Endothelial cell (in vitro differentiated cells): ENCODE measurements at regions not wholly inside any gene's neighbourhood (a gene's known extent, or its start where the extent isn't known, plus 50 kb on each side); places are given as distances from the start of the nearest gene placed in this dataset.

ENCODE experiments used
- DNase-seq: peaks from one replicate; pipeline ENCODE4 v3.0.0; 2021; ENCODE audit warnings: low spot score
- H3K27ac Mint-ChIP-seq: one replicate; pipeline ENCODE4 v1.8.0; 2021; ENCODE audit warnings: mixed read lengths, inconsistent platforms; ENCODE audit not compliant: unreplicated experiment
- H3K27me3 Mint-ChIP-seq: one replicate; pipeline ENCODE4 v1.8.0; 2021; ENCODE audit warnings: mild to moderate bottlenecking, moderate library complexity, mixed read lengths, inconsistent platforms; ENCODE audit not compliant: unreplicated experiment
- H3K36me3 Mint-ChIP-seq: one replicate; pipeline ENCODE4 v1.8.0; 2021; ENCODE audit warnings: mild to moderate bottlenecking, low read depth, mixed read lengths, inconsistent platforms; ENCODE audit not compliant: unreplicated experiment
- H3K4me1 Mint-ChIP-seq: one replicate; pipeline ENCODE4 v1.8.0; 2021; ENCODE audit warnings: mild to moderate bottlenecking, mixed read lengths, inconsistent platforms; ENCODE audit not compliant: unreplicated experiment
- H3K4me3 Mint-ChIP-seq: one replicate; pipeline ENCODE4 v1.8.0; 2021; ENCODE audit warnings: mild to moderate bottlenecking, mixed read lengths, inconsistent platforms; ENCODE audit not compliant: unreplicated experiment
- H3K9me3 Mint-ChIP-seq: one replicate; pipeline ENCODE4 v1.8.0; 2021; ENCODE audit warnings: mixed read lengths, inconsistent platforms; ENCODE audit not compliant: unreplicated experiment
- CTCF ChIP-seq: fragments of 200-600 bp; sonication (generic); IDR thresholded peaks from one replicate; pipeline ENCODE4 v1.5.0; 2021; ENCODE audit warnings: antibody characterized with exemption; ENCODE audit not compliant: unreplicated experiment

GRCh38 chr9:117551171-117551570 is 136.3 kb upstream of the ASTN2 start:
- Mint-ChIP-seq H3K4me1 (peaks cover 11% of the 10 kb centered on the region), H3K27me3 (no peaks in the 10 kb centered on the region), H3K4me3 (no peak overlapping the region), H3K9me3 (no peaks in the 10 kb centered on the region), H3K36me3 (no peaks in the 10 kb centered on the region), H3K27ac (no peak overlapping the region)
- TF ChIP-seq CTCF, result no peak
- DNase-seq, result no peak

- no peak for DNase-seq
- Mint-ChIP-seq H3K36me3 (no peaks in the 10 kb centered on the region), H3K9me3 (no peaks in the 10 kb centered on the region), H3K4me3 (no peak overlapping the region), H3K27ac (no peak overlapping the region), H3K27me3 (no peaks in the 10 kb centered on the region), H3K4me1 (peaks cover 12% of the 10 kb centered on the region)
- TF ChIP-seq CTCF, result no peak
Measured at GRCh38 chr9:117549444-117549843, 134.6 kb upstream of the ASTN2 start.

GRCh38 chr9:117548556-117548955 is 133.7 kb upstream of the ASTN2 start:
- no peaks in the 10 kb centered on the region for H3K27me3 Mint-ChIP-seq

GRCh38 chr9:117547904-117548303 is 133.0 kb upstream of the ASTN2 start:
- no peak for DNase-seq
- Mint-ChIP-seq H3K9me3 (no peaks in the 10 kb centered on the region), H3K4me3 (no peak overlapping the region), H3K27me3 (no peaks in the 10 kb centered on the region), H3K27ac (no peak overlapping the region), H3K36me3 (no peaks in the 10 kb centered on the region), H3K4me1 (peaks cover 12% of the 10 kb centered on the region)
- TF ChIP-seq CTCF, result no peak

More at GRCh38 chr9:117548556-117548955, 133.7 kb upstream of the ASTN2 start:
- DNase-seq, result no peak
- H3K36me3 Mint-ChIP-seq, result no peaks in the 10 kb centered on the region
- H3K4me3 Mint-ChIP-seq, result no peak overlapping the region
- no peak overlapping the region for H3K27ac Mint-ChIP-seq
- peaks cover 12% of the 10 kb centered on the region for H3K4me1 Mint-ChIP-seq
- no peak for TF ChIP-seq CTCF
- no peaks in the 10 kb centered on the region for H3K9me3 Mint-ChIP-seq

GRCh38 chr9:117546894-117547678 is 132.2 kb upstream of the ASTN2 start:
- no peaks in the 10 kb centered on the region for H3K27me3 Mint-ChIP-seq
- no peaks in the 10 kb centered on the region for H3K9me3 Mint-ChIP-seq
- no peak for TF ChIP-seq CTCF

More at GRCh38 chr9:117546894-117547678, 132.2 kb upstream of the ASTN2 start:
- H3K27ac Mint-ChIP-seq, result peak overlapping the region; percentile 79
- no peak overlapping the region for H3K4me3 Mint-ChIP-seq
- DNase-seq, result peak; percentile 38
- H3K4me1 Mint-ChIP-seq, result peaks cover 12% of the 10 kb centered on the region
- no peaks in the 10 kb centered on the region for H3K36me3 Mint-ChIP-seq
